ENCODE measurements at regions not wholly inside any gene's neighbourhood (a gene's known extent, or its start where the extent isn't known, plus 50 kb on each side); places are given as distances from the start of the nearest gene placed in this dataset.
"Not testable (repeated sequence)": the region's sequence is repeated elsewhere in the genome, so short reads cannot be mapped to it uniquely, and the experiment has no call there.

DNA sequence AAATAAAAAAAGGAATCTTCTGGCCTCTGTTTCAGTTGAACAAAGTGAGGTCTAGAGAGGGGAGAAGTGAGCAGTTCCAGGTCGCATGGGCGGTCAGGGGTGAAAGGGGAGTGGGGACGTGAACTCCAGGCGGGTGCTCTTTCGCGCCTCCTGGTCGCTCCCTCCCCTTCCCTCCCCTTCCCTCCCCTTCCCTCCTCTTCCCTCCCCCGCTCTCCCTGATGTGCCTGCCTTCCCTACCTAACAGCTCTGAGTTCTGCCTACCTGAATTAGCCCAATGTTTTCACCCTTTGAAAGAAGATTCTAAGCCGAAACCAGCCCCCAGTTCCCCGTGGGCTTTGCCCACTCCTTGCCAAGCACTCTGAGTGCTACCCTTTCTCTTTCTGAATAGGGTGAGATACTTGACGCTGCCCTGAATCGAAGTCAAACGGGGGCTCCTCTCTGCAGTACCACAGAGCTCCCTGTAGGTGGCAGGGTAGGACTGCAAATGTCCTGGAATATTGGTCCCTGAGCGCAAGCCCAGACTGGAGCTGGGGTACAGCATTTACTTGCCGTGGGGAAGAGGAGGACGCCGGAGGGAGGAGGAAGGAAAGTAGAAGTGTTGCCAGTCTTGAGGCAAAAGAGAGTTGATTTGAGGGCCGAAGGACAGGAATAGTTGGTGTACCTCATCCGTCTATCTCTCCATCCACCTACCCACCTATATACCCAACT is 214.4 kb downstream of the NPIPA7 start:
- DNase-seq (ENCODE audit: extremely low read depth, low read depth); H3K4me3 ChIP-seq (replicated peaks; ENCODE audit: low read depth, low read length): not testable (repeated sequence)
- TF ChIP-seq, protein P1, sequence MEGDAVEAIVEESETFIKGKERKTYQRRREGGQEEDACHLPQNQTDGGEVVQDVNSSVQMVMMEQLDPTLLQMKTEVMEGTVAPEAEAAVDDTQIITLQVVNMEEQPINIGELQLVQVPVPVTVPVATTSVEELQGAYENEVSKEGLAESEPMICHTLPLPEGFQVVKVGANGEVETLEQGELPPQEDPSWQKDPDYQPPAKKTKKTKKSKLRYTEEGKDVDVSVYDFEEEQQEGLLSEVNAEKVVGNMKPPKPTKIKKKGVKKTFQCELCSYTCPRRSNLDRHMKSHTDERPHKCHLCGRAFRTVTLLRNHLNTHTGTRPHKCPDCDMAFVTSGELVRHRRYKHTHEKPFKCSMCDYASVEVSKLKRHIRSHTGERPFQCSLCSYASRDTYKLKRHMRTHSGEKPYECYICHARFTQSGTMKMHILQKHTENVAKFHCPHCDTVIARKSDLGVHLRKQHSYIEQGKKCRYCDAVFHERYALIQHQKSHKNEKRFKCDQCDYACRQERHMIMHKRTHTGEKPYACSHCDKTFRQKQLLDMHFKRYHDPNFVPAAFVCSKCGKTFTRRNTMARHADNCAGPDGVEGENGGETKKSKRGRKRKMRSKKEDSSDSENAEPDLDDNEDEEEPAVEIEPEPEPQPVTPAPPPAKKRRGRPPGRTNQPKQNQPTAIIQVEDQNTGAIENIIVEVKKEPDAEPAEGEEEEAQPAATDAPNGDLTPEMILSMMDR (IDR thresholded peaks at IDR 0.05; ENCODE audit: low read depth, low read length, missing control alignments), result peak; percentile 50

DNA sequence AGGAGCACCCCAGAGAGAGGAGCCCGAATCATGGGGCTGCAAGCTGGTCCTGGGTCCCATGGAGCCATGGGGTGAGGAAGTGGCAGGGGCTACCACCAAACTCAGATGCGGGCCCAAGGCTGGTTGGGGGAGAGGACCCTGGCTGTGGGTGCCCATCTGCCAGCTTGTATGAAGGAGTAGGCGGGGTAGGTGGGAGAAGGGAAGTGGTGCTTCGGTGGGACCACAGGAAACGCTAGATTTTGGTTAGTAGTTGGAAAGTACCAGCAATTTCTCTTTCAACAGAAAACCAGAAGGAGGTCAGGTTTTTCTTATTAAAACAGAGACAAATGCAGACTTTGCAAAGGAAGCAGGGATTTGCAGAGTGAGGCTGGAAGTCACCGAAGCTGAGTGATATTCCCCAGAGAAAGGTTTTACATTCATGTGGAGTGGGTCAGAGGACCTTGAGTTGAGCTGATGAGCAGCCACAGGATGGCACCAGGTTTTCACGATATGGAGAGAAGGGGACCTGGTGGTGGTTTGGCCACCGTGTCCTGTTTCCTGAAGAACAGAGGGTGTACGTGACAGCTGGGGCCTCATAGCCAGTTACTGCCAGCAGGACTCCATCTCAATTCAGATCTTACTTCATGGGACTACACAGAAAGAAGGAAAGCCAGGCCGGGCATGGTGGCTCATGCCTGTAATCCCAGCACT is 216.2 kb downstream of the NPIPA7 start:
- not testable (repeated sequence) for H3K4me3 ChIP-seq (replicated peaks; ENCODE audit: low read depth, low read length); DNase-seq (ENCODE audit: extremely low read depth, low read depth)

DNA sequence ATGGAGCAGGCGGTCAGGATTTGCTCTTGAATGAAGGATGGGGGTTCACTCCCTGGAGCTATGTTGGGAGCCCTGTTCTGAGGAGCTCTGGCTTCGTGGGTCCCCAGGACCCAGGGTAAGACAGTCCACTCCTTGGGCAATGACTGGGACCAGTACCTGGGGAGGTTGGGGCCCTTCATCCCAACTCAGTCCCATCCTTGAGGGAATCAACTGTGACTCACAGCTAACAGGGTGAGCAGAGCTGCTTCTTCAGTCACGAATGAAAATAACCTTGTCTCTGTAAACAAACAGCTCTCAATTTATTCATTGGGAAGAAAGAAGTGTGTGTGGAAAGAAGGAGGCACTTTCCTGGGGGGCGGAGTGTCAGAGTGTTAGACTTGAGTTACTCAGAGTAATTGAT is 222.3 kb downstream of the NPIPA7 start:
- H3K4me3 ChIP-seq (replicated peaks; ENCODE audit: low read depth, low read length); DNase-seq (ENCODE audit: extremely low read depth, low read depth): not testable (repeated sequence)

DNA sequence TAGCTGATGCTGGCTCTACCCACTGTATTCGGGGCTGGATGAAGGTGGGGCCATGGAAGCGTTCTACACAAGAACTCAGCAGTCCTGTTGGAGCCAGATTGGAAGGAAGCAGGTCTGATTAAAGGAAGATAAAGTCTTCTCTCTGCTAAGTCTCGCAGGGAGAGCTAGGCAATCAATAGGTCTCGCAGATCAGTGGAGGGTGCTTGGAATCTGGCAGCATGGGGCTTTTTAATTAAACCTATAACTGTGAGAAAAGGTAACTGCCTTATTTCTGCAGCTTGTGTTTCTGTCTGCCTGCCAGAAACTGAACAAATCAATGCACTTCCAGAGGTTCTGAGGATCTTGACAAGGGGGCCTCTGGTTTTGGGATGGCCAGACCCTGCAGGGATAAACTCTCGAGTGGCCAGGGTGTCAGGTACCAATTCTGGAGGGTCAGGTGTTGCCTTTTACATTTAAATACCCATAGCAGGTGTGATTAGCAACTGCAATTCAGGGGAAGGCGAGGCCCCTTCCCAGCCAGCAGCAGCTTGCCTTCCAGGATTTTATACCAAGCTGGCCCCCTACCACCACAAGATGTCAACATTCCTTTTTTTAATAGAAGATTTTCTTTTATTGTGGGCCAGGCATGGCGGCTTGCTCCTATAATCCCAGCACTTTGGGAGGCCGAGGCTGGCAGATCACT is 228.6 kb downstream of the NPIPA7 start:
- DNase-seq (ENCODE audit: extremely low read depth, low read depth); H3K4me3 ChIP-seq (replicated peaks; ENCODE audit: low read depth, low read length): not testable (repeated sequence)

DNA sequence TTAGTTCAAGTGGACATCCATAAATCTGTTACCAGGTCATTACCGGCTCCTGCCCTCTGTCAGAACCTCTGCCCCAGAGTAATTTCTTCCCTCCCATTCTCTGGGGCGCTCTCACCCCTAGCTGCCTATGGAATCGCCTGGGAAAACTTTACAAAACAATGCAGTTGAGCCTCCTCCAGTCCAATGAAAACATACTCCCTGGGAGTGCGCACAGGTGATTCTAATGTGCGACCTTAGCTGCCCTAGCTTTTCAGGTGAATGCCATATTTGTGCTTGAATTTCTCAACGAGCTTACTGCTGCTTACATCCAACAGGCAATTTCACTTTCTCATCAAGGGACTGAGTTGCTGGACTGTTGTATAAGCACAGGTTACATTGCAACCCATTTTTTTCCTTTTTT is 230.7 kb downstream of the NPIPA7 start:
- not testable (repeated sequence) for DNase-seq (ENCODE audit: extremely low read depth, low read depth); H3K4me3 ChIP-seq (replicated peaks; ENCODE audit: low read depth, low read length)

DNA sequence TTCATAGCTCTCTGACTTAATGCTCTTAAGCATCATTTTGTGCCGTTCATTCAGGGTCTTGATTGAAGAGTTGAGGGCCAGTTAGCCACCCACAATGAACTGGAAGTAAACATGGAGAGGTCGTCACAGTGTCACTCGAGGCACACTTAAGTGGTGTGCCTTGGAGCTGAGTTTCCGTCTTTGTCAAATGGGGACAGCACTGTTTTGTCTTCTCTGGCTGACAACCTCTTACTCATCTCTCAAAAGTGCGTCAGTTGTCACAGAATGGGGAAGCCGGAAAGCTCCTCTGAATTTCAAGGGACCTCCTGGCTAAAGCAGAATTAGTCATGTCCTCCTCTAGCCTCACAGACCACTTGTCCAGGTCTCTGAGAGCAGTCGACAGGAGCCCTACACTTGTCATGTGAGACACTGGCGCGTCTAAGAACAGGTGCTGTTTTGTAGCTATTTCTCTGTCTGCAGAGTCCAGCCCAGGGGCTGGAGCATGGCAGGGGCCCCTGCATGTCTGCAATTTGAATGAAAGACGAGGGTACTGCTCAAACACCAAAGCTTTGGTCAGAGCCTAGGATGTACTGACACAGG is 231.5 kb downstream of the NPIPA7 start:
- DNase-seq (ENCODE audit: extremely low read depth, low read depth); H3K4me3 ChIP-seq (replicated peaks; ENCODE audit: low read depth, low read length): not testable (repeated sequence)

DNA sequence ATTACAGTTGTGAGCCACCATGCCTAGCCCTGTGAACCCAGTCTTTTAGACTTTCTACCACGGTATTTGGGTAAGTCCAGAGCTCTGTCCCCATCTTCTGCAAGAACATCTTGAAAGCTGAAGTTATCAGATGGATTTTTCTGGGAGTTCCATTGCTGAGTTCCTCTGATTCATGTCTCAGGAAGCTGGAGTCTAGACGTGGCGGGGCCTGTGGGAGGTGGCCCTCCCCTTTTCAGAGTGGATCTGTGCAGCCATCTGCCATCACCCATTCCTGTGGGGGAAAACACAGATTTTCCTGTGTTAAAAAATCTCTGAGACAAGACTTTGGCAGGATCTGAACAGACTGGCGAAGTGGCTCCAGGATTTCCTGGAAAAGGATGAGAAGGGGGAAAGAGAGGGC is 234.3 kb downstream of the NPIPA7 start:
- DNase-seq (ENCODE audit: extremely low read depth, low read depth); H3K4me3 ChIP-seq (replicated peaks; ENCODE audit: low read depth, low read length): not testable (repeated sequence)

DNA sequence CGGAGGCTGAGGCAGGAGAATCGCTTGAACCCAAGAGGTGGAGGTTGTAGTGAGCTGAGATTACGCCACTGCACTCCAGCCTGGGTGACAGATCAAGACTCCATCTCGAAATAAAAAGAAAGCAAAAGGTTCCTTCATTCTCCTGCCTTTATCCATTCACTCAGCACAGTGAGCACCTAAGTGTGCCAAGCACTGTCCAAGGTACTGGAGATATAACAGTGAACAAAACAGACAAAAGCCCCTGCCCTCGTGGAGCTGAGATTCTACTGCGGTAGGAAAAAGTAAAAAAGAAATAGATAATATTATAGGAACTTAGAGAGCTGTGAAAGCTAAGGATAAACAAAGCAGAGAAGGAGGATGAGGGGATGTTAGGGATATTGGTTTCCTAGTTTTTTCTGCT is 235.5 kb downstream of the NPIPA7 start:
- not testable (repeated sequence) for H3K4me3 ChIP-seq (replicated peaks; ENCODE audit: low read depth, low read length); DNase-seq (ENCODE audit: extremely low read depth, low read depth)

DNA sequence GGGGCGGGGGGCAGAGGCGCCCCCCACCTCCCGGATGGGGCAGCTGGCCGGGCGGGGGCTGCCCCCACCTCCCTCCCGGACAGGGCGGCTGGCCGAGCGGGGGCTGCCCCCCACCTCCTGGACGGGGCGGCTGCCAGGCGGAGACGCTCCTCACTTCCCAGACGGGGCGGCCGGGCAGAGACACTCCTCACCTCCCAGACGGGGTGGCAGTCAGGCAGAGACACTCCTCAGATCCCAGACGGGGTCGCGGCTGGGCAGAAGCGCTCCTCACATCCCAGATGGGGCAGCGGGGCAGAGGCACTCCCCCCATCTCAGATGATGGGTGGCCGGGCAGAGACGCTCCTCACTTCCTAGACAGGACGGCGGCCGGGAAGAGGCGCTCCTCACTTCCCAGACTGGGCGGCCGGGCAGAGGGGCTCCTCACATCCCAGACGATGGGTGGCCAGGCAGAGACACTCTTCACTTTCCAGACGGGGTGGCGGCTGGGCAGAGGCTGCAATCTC is 240.1 kb downstream of the NPIPA7 start:
- not testable (repeated sequence) for H3K4me3 ChIP-seq (replicated peaks; ENCODE audit: low read depth, low read length); DNase-seq (ENCODE audit: extremely low read depth, low read depth)

DNA sequence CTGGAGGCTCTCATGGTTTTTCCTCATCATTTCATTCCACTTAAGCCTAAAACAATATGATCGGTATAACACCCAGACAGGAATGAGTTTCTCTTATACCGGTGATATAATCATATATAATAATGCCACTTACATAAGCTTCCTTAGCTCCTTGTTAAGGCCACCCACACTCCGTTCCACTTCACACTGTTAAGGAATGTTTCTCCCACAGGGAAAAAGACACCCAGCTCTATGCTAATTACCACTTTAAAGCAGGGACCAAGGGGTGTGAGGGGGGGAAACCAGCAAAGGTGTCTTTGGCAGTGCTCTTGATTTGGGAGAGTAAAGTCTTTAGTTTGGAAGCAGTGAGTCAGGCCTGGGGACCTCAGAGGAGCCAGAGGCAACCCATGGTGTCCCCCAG is 245.4 kb downstream of the NPIPA7 start:
- not testable (repeated sequence) for DNase-seq (ENCODE audit: extremely low read depth, low read depth); H3K4me3 ChIP-seq (replicated peaks; ENCODE audit: low read depth, low read length)

DNA sequence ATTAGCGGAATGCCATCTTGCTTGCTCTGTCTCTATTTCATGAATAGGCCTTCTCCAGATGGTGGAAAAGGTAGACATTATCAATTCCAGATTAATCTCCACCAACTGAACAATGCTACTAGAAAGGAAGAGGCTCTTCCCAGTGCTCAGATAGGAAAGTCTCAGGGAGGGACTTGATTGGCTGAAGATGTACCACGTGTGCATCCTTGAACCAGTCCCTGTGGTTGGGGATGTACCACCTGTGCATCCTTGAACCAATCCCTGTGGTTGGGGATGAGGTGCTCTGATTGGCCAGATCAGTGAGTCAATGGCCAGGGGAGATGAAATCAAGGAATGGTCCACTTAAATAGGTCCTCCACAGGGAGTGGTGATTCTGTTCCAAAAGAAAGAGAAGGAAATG is 246.2 kb downstream of the NPIPA7 start:
- not testable (repeated sequence) for H3K4me3 ChIP-seq (replicated peaks; ENCODE audit: low read depth, low read length); DNase-seq (ENCODE audit: extremely low read depth, low read depth)

DNA sequence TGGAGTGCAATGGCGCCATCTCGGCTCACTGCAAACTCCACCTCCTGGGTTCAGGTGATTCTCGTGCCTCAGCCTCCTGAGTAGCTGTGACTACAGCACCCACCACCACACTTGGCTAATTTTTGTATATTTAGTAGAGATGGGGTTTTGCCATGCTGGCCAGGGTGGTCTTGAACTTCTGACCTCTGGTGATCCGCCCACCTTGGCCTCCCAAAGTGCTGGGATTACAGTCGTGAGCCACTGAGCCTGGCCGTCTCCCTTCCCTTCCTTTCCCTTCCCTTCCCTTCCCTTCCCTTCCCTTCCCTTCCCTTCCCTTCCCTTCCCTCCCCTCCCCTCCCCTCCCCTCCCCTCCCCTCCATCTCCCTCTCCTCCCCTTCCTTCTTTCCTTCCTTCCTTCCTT is 248.9 kb downstream of the NPIPA7 start:
- H3K4me3 ChIP-seq (replicated peaks; ENCODE audit: low read depth, low read length); DNase-seq (ENCODE audit: extremely low read depth, low read depth): not testable (repeated sequence)

DNA sequence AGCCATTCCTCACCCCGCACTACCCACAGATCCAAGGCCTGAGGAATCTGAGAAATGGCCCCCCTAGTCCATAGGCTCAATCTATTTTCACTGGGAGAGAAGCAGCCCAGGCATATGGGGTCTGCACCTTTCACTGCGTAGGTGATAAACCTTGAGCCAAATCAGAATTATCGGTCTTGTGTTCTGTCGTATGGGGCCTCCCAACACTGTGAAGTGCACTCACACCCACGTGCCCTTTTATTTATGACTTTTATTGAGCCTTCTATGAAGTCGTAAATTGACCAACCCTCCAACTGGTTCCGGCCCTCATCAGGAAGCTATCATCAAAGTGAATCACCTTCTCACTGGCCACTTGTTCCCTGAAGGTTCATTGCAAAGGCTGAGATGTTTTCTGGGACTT is 259.3 kb downstream of the NPIPA7 start:
- H3K4me3 ChIP-seq (replicated peaks; ENCODE audit: low read depth, low read length); DNase-seq (ENCODE audit: extremely low read depth, low read depth): not testable (repeated sequence)

DNA sequence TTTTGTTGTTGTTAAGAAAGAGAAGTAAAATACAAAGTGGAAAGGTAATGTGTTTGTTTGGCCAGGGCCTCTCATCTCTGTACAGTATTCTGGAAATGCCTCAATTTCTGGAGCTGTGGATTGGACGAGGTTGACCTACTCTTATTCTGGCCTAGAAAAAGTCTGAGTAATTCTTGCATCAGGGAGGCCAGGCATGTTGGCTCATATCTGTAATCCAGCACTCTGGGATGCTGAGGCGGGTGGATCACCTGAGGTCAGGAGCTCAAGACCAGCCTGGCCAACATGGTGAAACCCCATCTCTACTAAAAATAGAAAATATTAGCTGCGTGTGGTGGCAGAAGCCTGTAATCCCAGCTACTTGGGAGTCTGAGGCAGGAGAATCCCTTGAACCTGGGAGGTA is 259.8 kb downstream of the NPIPA7 start:
- not testable (repeated sequence) for DNase-seq (ENCODE audit: extremely low read depth, low read depth); H3K4me3 ChIP-seq (replicated peaks; ENCODE audit: low read depth, low read length)

DNA sequence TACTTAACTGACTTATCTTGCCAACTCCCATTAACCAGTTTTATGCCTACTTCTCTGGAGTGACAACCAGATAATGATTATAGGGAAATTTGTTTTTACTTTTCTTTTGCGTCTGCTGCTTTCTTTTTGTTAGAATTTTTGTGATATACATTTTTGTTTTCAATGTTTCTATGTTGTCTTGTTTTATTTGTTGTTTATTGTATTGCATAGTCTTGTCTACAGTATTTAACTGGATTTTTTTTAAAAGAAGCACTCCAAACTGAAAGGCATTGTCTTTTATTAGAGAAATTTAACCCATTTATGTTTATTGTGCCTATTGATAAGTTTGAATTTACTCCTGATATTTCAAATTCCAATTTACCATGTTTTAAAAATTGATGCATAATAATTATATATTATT is 264.9 kb downstream of the NPIPA7 start:
- DNase-seq (ENCODE audit: extremely low read depth, low read depth); H3K4me3 ChIP-seq (replicated peaks; ENCODE audit: low read depth, low read length): not testable (repeated sequence)

DNA sequence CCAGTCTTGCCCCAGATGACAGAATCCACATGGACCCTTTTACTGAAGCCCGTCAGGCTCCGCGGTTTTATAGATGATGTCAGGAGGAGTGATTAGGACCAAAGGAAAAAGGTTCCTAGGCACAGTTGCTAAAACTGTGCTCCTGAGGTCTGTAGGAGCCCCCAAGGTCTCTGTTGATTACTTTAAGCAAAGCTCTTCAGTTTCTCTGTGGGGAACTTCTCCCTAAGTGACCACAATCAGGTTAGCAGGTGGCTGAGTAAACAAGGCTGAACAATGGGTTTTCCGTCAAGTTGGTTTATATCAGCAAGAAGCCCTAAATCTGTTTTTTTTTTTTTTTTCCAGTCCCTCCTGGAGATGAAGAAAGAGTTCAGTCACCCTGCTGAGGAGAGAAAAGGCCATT is 269.1 kb downstream of the NPIPA7 start:
- not testable (repeated sequence) for DNase-seq (ENCODE audit: extremely low read depth, low read depth); H3K4me3 ChIP-seq (replicated peaks; ENCODE audit: low read depth, low read length)

DNA sequence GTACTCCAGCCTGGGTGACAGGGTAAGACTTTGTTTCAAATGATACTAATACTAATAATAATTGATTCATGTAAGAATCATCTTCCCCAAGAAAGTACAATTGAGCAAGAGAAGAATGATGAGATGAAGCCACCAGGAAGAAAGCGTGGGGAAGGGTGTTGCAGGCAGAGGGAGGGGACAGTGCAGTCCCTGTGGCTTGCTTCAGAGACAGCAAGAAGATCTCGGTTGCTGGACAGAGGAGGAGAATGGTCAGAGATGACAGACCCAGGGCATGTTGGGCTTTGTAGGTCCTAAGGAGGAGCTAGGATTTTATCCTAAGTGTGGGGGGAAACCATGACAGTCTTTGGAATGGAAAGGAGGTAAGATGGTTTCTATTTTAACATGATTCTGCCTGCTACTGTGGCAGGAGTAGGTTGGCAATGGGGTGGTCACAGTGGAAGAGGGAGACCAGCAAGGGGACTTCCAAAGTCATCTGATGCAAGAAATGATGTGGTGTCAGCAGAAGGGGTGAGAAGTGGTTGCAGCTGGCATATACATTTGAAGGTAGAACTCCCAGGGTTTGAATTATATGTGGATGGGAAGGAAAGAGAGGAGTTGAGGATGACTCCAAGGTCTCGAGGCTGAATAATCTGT is 293.4 kb downstream of the NPIPA7 start:
- not testable (repeated sequence) for H3K4me3 ChIP-seq (replicated peaks; ENCODE audit: low read depth, low read length)

More for the DNA sequence above, 293.4 kb downstream of the NPIPA7 start:
- DNase-seq (ENCODE audit: extremely low read depth, low read depth), result not testable (repeated sequence)
